Neutrophil (primary cell): ENCODE measurements at regions not wholly inside any gene's neighbourhood (a gene's known extent, or its start where the extent isn't known, plus 50 kb on each side); places are given as distances from the start of the nearest gene placed in this dataset.

Experiments used
- H3K27ac ChIP-seq: fragments of 200-600 bp; sonication (generic); 2 replicates; pipeline ENCODE4 v1.5.1; 2016; ENCODE audit warnings: mild to moderate bottlenecking, moderate library complexity
- H3K27me3 ChIP-seq: fragments of 200-600 bp; sonication (generic); 2 replicates; pipeline ENCODE4 v1.6.0; 2016; ENCODE audit warnings: mild to moderate bottlenecking
- H3K36me3 ChIP-seq: fragments of 200-600 bp; sonication (generic); 2 replicates; pipeline ENCODE4 v1.5.1; 2017
- H3K4me1 ChIP-seq, 2 experiments: fragments of 200-600 bp in 1 of 2; sonication (generic) in 1 of 2; 1 replicate in 1 of 2; 2 replicates in 1 of 2; pipeline versions ENCODE4 v1.5.1 to v1.6.1; 2013 to 2016; ENCODE audit warnings: low read depth in 1 of 2, low read length in 1 of 2, mild to moderate bottlenecking in 1 of 2, moderate library complexity in 1 of 2; ENCODE audit not compliant: control insufficient read depth in 1 of 2, insufficient read depth in 1 of 2
- H3K4me3 ChIP-seq, 2 experiments: fragments of 200-600 bp in 1 of 2; sonication (generic) in 1 of 2; 1 replicate in 1 of 2; 2 replicates in 1 of 2; pipeline ENCODE4 v1.5.1; 2013 to 2016; ENCODE audit warnings: low read depth in 1 of 2, low read length in 1 of 2, mild to moderate bottlenecking in 1 of 2, moderate library complexity in 1 of 2
- H3K9me3 ChIP-seq: fragments of 200-600 bp; sonication (generic); 2 replicates; pipeline ENCODE4 v1.5.1; 2016
- TF ChIP-seq, protein P1 (sequence below): fragments of 200-600 bp; sonication (generic); IDR thresholded peaks from 2 replicates; pipeline ENCODE4 v1.5.1; 2016; ENCODE audit warnings: antibody characterized with exemption

DNA sequence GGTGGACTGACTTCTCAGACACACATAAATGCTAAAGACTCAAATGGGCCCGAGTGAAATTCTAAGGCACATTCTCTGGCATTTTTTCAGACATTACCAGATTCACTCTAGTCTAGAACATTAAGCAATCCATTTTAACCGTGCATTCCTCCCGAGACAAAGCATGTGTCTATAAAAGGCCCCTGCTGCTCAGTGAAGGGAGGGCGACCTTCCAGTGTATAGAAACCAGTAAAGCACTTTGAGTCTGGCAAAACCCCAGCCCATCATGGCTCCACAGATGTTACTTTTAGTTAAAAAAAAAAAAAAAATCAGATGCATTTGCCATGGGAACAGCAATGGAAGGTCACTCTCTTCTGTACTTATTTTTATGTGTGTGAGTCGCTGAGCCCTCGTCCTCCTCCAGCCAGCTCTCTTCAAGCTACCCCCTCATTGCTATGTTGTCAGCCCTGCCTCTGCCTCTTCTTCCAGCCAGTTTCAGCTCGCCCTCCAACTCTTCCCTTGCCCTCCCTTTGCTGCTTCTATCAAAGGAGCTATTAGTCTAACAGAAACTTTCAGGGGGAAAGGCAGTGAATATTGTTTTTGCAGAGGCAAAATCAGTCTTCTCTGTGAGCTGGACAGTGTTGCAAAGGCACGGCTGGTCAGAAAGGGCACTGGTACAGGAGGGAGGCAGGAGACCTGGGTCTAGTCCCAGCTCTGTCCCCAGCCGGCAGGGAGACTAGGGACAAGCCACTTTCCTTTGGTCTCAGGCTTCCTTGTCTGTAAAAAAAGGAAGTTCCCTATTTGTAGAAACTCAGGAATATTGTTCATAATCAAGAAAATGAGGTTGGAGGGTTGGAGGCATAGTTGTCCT is 644.2 kb downstream of the ZNF674 start:
- H3K4me1 ChIP-seq, result no peaks in the 10 kb centered on the region
- TF ChIP-seq, protein P1, sequence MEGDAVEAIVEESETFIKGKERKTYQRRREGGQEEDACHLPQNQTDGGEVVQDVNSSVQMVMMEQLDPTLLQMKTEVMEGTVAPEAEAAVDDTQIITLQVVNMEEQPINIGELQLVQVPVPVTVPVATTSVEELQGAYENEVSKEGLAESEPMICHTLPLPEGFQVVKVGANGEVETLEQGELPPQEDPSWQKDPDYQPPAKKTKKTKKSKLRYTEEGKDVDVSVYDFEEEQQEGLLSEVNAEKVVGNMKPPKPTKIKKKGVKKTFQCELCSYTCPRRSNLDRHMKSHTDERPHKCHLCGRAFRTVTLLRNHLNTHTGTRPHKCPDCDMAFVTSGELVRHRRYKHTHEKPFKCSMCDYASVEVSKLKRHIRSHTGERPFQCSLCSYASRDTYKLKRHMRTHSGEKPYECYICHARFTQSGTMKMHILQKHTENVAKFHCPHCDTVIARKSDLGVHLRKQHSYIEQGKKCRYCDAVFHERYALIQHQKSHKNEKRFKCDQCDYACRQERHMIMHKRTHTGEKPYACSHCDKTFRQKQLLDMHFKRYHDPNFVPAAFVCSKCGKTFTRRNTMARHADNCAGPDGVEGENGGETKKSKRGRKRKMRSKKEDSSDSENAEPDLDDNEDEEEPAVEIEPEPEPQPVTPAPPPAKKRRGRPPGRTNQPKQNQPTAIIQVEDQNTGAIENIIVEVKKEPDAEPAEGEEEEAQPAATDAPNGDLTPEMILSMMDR, result no peak
- no peak overlapping the region for H3K4me3 ChIP-seq
- H3K27me3 ChIP-seq, result no peaks in the 10 kb centered on the region
- no peaks in the 10 kb centered on the region for H3K9me3 ChIP-seq
- no peaks in the 10 kb centered on the region for H3K36me3 ChIP-seq
- no peak overlapping the region for H3K27ac ChIP-seq

DNA sequence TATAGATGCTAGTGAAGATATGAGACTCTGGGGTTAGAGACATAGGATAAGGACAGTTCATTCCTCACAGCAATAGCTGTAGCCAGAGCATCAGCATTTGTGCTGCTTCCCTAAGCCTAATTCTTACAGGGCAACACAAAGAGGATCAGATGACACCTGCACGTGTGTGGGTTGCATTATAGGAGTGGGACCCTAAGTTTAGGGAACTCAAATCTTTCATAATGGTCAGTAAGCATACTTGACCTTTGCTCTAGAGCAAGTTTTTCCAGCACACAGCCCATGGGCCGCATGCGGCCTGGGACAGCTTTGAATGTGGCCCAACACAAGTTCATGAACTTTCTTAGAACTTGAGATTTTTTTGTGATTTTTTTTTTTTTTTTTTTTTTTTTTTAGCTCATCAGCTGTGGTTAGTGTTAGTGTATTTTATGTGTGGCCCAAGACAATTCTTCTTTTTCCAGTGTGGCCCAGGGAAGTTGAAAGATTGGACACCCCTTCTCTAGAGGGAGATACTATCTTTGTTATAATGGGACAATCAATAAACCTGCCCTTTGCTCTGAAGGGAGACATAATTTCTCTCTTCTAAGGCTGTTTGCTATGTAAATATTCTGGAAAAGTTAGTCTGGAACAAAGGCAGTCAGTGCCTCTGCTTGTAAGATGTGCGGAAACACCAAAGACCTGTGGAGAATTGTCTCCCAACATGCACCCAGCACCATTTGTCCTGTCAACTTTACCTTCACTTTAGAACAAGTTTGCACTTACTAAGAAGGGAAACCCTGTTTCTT is 650.2 kb downstream of the ZNF674 start:
- H3K27ac ChIP-seq, result no peak overlapping the region
- no peaks in the 10 kb centered on the region for H3K36me3 ChIP-seq
- no peaks in the 10 kb centered on the region for H3K9me3 ChIP-seq
- H3K4me3 ChIP-seq, result no peak overlapping the region
- H3K4me1 ChIP-seq, result no peaks in the 10 kb centered on the region
- TF ChIP-seq, protein P1, result no peak
- no peaks in the 10 kb centered on the region for H3K27me3 ChIP-seq

DNA sequence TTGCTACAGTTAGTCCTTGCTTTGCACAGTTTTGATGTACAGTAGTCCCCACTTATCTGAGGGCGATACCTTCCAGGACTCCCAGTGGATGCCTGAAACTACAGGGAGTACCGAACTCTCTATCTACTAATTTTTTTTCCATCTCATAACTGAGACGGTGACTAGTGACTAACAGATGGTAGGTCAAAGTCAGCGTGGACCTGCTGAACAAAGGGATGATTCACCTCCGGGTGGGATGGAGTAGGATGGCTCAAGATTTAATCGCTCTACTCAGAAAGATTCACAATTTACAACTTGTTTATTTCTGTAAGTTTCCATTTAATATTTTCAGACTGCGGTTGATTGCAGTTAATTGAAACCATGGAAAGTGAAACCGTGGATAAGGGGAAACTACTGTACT is 655.8 kb downstream of the ZNF674 start:
- TF ChIP-seq, protein P1, result no peak
- no peaks in the 10 kb centered on the region for H3K4me1 ChIP-seq
- H3K4me3 ChIP-seq, result no peak overlapping the region
- H3K36me3 ChIP-seq, result no peaks in the 10 kb centered on the region
- no peaks in the 10 kb centered on the region for H3K27me3 ChIP-seq
- H3K27ac ChIP-seq, result no peak overlapping the region
- H3K9me3 ChIP-seq, result no peaks in the 10 kb centered on the region

DNA sequence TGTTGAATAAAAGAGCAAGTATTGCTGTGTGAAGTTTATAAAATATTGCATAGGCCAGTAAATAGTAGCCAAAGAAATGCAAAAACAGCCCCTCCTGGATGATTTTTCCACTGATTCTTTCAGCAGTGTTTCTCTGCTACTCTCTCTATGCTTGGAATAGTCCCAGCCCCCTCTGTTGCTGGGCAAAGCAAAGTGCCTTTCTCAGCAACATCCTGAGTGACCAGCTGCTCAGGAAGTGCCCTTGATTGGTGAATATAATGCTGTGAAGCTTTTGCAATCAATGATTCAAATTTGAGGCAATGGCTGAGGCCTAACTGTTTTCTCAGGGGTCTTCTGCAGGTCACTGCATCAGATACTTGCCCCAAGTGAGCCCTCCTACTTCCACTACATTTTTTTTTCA is 656.7 kb downstream of the ZNF674 start:
- Histone ChIP-seq H3K36me3 (no peaks in the 10 kb centered on the region), H3K4me1 (no peaks in the 10 kb centered on the region), H3K4me3 (no peak overlapping the region), H3K9me3 (no peaks in the 10 kb centered on the region), H3K27me3 (no peaks in the 10 kb centered on the region), H3K27ac (no peak overlapping the region)
- TF ChIP-seq, protein P1, result no peak

DNA sequence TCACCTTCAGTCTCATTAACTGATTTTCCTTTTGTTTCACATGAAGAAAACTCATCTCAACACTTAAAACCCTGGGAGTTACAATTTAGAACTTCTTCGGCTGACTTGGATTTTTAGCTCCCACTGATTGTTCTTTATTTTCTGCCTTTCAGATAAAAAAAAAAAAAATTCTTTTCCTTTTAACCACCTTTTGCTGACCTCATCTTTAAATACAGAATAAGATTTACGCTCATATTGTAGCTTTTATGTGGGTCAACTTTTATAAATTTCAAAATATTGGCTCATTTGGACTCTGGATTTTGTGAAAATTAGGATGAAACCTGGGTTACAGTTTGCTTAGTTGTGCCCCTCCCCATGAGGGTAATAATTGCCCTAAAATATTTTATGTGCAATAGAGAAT is 659.3 kb downstream of the ZNF674 start:
- H3K4me1 ChIP-seq, result no peaks in the 10 kb centered on the region
- H3K27me3 ChIP-seq, result no peaks in the 10 kb centered on the region
- no peaks in the 10 kb centered on the region for H3K9me3 ChIP-seq
- H3K27ac ChIP-seq, result no peak overlapping the region
- H3K4me3 ChIP-seq, result no peak overlapping the region
- H3K36me3 ChIP-seq, result no peaks in the 10 kb centered on the region
- TF ChIP-seq, protein P1, result no peak
